ENCODE measurements at regions not wholly inside any gene's neighbourhood (a gene's known extent, or its start where the extent isn't known, plus 50 kb on each side); places are given as distances from the start of the nearest gene placed in this dataset.

DNA sequence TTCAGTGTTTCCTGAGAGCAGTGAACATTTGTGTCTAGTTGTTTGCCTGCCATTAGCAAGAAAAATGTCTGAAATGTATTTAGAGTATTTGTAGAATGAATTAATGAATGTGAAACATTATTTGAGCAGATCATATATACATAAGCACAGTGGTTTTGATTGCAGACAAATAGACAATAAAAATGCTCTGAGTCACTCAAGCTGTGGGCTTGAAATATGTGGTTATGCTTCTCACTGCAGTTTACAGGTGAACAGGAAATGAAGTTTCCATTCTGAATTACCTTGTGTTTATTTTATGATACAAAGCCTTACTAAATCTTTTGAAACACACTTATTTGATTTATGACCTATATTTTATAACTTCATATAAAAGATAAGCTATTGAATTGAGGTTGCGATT, 827.7 kb downstream of the TMTC2 start:
- TF ChIP-seq FOSL2 (IDR thresholded peaks at IDR 0.05), result no peak
- TF ChIP-seq FOSL2 (CRISPR knock-in tag; IDR thresholded peaks at IDR 0.05), result no peak
- TF ChIP-seq POLR2A (IDR thresholded peaks at IDR 0.05; ENCODE audit: low read length), result no peak
- TF ChIP-seq, protein P1, sequence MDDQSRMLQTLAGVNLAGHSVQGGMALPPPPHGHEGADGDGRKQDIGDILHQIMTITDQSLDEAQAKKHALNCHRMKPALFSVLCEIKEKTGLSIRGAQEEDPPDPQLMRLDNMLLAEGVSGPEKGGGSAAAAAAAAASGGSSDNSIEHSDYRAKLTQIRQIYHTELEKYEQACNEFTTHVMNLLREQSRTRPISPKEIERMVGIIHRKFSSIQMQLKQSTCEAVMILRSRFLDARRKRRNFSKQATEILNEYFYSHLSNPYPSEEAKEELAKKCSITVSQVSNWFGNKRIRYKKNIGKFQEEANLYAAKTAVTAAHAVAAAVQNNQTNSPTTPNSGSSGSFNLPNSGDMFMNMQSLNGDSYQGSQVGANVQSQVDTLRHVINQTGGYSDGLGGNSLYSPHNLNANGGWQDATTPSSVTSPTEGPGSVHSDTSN (IDR thresholded peaks at IDR 0.05), result no peak
- TF ChIP-seq, protein P2, sequence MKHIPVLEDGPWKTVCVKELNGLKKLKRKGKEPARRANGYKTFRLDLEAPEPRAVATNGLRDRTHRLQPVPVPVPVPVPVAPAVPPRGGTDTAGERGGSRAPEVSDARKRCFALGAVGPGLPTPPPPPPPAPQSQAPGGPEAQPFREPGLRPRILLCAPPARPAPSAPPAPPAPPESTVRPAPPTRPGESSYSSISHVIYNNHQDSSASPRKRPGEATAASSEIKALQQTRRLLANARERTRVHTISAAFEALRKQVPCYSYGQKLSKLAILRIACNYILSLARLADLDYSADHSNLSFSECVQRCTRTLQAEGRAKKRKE (CRISPR knock-in tag; IDR thresholded peaks at IDR 0.05; ENCODE audit: low read depth), result no peak
- TF ChIP-seq TP53 (CRISPR knock-in tag; IDR thresholded peaks at IDR 0.05), result no peak
- TF ChIP-seq, protein P3, sequence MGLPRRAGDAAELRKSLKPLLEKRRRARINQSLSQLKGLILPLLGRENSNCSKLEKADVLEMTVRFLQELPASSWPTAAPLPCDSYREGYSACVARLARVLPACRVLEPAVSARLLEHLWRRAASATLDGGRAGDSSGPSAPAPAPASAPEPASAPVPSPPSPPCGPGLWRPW (IDR thresholded peaks at IDR 0.05), result no peak

Data from A549 (cell line).